Prostate gland (tissue), 2 donors: ENCODE measurements at regions not wholly inside any gene's neighbourhood (a gene's known extent, or its start where the extent isn't known, plus 50 kb on each side); places are given as distances from the start of the nearest gene placed in this dataset.

Experiments used
- CTCF ChIP-seq, 4 experiments: fragments of 200-600 bp in 2 of 4; fragments of 450-650 bp in 2 of 4; sonication (generic) in 2 of 4; IDR thresholded peaks; 1 replicate in 3 of 4; 2 replicates in 1 of 4; pipeline ENCODE4 v1.5.1; 2016 to 2019; ENCODE audit warnings: antibody characterized with exemption in 4 of 4, mild to moderate bottlenecking in 2 of 4, moderate library complexity in 2 of 4
- POLR2A ChIP-seq: fragments of 450-650 bp; IDR thresholded peaks from one replicate; pipeline ENCODE4 v1.6.1; 2016; ENCODE audit warnings: antibody characterized with exemption, mild to moderate bottlenecking
- POLR2AphosphoS5 ChIP-seq: sonication (generic); formaldehyde crosslinking; IDR thresholded peaks from one replicate; pipeline ENCODE4 v1.6.1; 2017; ENCODE audit warnings: antibody characterized with exemption

- TF ChIP-seq CTCF (IDR thresholded peaks at IDR 0.05) = no peak
- TF ChIP-seq POLR2A = no peak
- no peak for TF ChIP-seq POLR2AphosphoS5
These were observed 244.3 kb downstream of the CSNK1G3 start for GRCh38 chr5:123756318-123756665.
